ENCODE measurements at regions not wholly inside any gene's neighbourhood (a gene's known extent, or its start where the extent isn't known, plus 50 kb on each side); places are given as distances from the start of the nearest gene placed in this dataset.

DNA sequence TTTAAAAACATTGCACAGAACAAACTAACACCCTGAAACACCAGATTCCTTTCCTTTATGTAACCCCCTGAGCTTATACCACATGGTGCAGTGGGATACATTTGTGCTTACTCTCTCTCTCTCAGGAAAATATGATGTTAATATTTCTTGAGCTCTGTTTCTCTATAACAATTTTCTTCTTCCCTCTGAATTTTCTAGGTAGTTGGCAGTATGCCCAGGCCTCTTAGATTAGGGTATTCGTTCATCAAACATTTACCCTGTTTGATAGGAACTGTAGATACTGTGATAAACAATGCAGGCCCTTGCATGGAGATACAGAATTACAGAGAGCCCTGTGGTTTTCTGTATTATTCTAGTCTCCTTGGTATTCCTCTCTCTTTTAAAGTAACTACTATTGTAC is 567.8 kb downstream of the IPMK start:
- Histone ChIP-seq H3K4me1 (ENCODE audit: control insufficient read depth, insufficient read depth, low read length) (no peaks in the 10 kb centered on the region), H3K36me3 (ENCODE audit: control insufficient read depth in 2 of 2, insufficient read depth in 2 of 2, low read length in 1 of 2) (no peaks in the 10 kb centered on the region), H3K4me2 (ENCODE audit: control insufficient read depth, insufficient read depth) (no peak overlapping the region), H3K9ac (ENCODE audit: control insufficient read depth, insufficient read depth, low read length) (no peak overlapping the region), H3K27ac (ENCODE audit: control insufficient read depth, insufficient read depth) (no peak overlapping the region), H3K79me2 (ENCODE audit: control insufficient read depth, insufficient read depth, low read length) (no peaks in the 10 kb centered on the region), H4K20me1 (ENCODE audit: control insufficient read depth, insufficient read depth) (no peaks in the 10 kb centered on the region), H3K4me3 (no peak overlapping the region), H3K27me3 (replicated peaks in 1 of 2; ENCODE audit: control insufficient read depth in 2 of 2, insufficient read depth in 2 of 2, low read length in 1 of 2) (no peaks in the 10 kb centered on the region), H2AFZ (ENCODE audit: control insufficient read depth, low read depth, low read length) (no peak overlapping the region), H3K9me3 (replicated peaks; ENCODE audit: control insufficient read depth, insufficient read depth, low read length) (no peaks in the 10 kb centered on the region)
- SMC1A ChIA-PET (ENCODE audit: uncharacterized antibody, unreplicated experiment) = no interaction called here
- intact Hi-C loops (cut with micrococcal nuclease; ENCODE audit: unreplicated experiment) = no loop called here
- 0% methylated on average over 1 of the region's 1 CpG for WGBS (ENCODE audit: insufficient coverage, insufficient replicate concordance, low lambda C conversion rate, missing lambda C conversion rate)
- no peak for TF ChIP-seq RUNX3 (IDR thresholded peaks at IDR 0.05; ENCODE audit: low read length)
- TF ChIP-seq IKZF2 (IDR thresholded peaks at IDR 0.05) = no peak
- TF ChIP-seq BRCA1 (IDR thresholded peaks at IDR 0.05; ENCODE audit: low read depth, low read length) = no peak
- TF ChIP-seq ZSCAN29 (IDR thresholded peaks at IDR 0.05) = no peak
- no peak for TF ChIP-seq TBL1XR1 (IDR thresholded peaks at IDR 0.05; ENCODE audit: low read depth, low read length)
- no peak for TF ChIP-seq RAD21 (IDR thresholded peaks at IDR 0.05; ENCODE audit: insufficient read depth, low read depth, low read length)
- no peak for TF ChIP-seq MTA2 (IDR thresholded peaks at IDR 0.05; ENCODE audit: low read depth)
- TF ChIP-seq ZBTB4 (CRISPR knock-in tag; IDR thresholded peaks at IDR 0.05) = no peak
- POLR2A ChIA-PET = no interaction called here
- in situ Hi-C loops (cut with MboI) = loop anchor here (25.0 kb wide), 1 partner anchor 88 kb away; no protein-coding TSS in a partner anchor
- RAD21 ChIA-PET (ENCODE audit: unreplicated experiment) = no interaction called here
- CTCF ChIA-PET = no interaction called here
- DNase-seq (ENCODE audit: low read depth, low spot score) (no peak), ATAC-seq (no peak), FAIRE-seq (no peak)
- no TSS peak for BruUV-seq (replicated peaks)

Data from GM12878 (cell line).